ENCODE measurements at regions not wholly inside any gene's neighbourhood (a gene's known extent, or its start where the extent isn't known, plus 50 kb on each side); places are given as distances from the start of the nearest gene placed in this dataset.

GRCh38 chr3:103047640-103048039 lies 612.8 kb downstream of the ZPLD1 start:
- no peak for TF ChIP-seq CTCF (IDR thresholded peaks at IDR 0.05; ENCODE audit: extremely low read depth, missing control alignments)

GRCh38 chr3:103048068-103048722 lies 613.4 kb downstream of the ZPLD1 start:
- no peak for TF ChIP-seq CTCF (IDR thresholded peaks at IDR 0.05; ENCODE audit: extremely low read depth, missing control alignments)
- DNase-seq (ENCODE audit: low spot score), result no peak

More at GRCh38 chr3:103047640-103048039, 612.8 kb downstream of the ZPLD1 start:
- DNase-seq (ENCODE audit: low spot score), result no peak

GRCh38 chr3:103052236-103052830 lies 617.5 kb downstream of the ZPLD1 start:
- no peak for TF ChIP-seq CTCF (IDR thresholded peaks at IDR 0.05; ENCODE audit: extremely low read depth, missing control alignments)
- no peak for DNase-seq (ENCODE audit: low spot score)

DNA sequence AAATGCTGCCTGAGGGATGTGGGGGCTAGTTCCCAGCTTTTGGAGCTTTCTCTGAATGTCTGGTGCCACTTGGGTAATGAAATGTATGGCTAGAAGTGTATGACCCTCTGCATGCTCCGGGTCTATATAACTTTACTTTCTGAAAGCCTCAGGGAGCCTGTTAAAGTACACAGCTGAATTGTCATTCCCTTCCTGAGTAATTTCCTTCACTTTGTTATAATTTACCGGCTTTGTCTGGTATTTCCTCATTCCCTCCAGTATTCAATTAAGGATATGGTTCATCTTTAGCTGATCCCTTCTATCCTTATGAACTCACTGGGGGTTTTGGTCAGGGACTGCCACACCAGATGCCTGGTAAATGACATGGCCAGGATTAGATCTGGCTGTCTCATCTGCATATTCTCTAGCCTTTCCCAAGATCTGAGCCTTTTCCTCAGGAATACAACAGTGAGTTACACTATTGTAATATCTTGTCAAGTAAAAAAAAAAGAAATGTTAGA lies 620.3 kb downstream of the ZPLD1 start:
- no peak for DNase-seq (ENCODE audit: low spot score)
- no peak for TF ChIP-seq CTCF (IDR thresholded peaks at IDR 0.05; ENCODE audit: extremely low read depth, missing control alignments)

DNA sequence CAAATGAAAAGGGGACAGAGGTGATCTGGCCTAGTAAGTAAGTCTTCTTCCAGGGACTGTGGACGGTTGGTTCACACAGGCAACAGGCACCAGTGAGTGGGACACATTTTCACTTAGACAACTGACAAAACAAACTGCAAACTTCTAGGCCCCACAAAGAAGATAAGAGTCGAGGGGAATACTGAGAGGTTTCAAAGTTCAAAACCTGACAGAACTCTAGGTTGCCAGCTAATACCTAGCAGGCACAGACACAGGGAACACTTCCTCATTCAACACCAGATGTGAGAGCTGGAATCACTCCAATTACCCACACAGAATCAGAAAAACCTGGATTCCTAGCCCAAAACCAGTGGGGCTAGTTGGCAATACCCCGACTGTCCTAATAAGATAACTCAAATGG lies 621.7 kb downstream of the ZPLD1 start:
- DNase-seq (ENCODE audit: low spot score), result no peak
- no peak for TF ChIP-seq CTCF (IDR thresholded peaks at IDR 0.05; ENCODE audit: extremely low read depth, missing control alignments)

GRCh38 chr3:103057003-103057402 lies 622.2 kb downstream of the ZPLD1 start:
- no peak for DNase-seq (ENCODE audit: low spot score)
- TF ChIP-seq CTCF (IDR thresholded peaks at IDR 0.05; ENCODE audit: extremely low read depth, missing control alignments), result no peak

GRCh38 chr3:103057487-103057886 lies 622.7 kb downstream of the ZPLD1 start:
- DNase-seq (ENCODE audit: low spot score), result no peak
- no peak for TF ChIP-seq CTCF (IDR thresholded peaks at IDR 0.05; ENCODE audit: extremely low read depth, missing control alignments)

All from GM20000 (cell line).